Dedifferentiated amniotic fluid mesenchymal stem cell (primary cell): ENCODE measurements at regions not wholly inside any gene's neighbourhood (a gene's known extent, or its start where the extent isn't known, plus 50 kb on each side); places are given as distances from the start of the nearest gene placed in this dataset.
"Not testable (repeated sequence)": the region's sequence is repeated elsewhere in the genome, so short reads cannot be mapped to it uniquely, and the experiment has no call there.

Experiments used
- DNase-seq: peaks from one replicate; pipeline ENCODE4 v3.0.0-alpha.2; 2016; ENCODE audit errors: extremely low spot score

DNA sequence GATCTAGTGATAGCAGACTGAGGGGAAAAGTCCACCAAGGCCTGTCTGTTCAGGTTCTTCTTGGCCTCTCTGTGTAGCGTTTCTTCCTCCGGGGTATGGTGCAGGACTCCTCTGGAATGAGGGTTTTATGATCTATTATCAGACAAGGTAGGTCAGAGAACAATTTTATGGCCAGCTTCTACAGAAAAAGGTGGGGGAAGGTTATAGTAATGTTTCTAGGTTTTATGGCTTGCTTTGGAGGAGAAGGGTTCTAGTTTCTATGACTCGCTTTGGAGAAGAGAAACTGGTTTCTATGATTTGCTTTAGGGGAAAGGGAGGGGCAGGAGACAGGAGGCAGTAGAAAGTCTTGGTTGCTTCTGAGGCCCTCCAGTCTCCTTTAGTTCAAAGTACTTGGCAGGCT lies 144.8 kb upstream of the LAMA2 start:
- no peak for DNase-seq

DNA sequence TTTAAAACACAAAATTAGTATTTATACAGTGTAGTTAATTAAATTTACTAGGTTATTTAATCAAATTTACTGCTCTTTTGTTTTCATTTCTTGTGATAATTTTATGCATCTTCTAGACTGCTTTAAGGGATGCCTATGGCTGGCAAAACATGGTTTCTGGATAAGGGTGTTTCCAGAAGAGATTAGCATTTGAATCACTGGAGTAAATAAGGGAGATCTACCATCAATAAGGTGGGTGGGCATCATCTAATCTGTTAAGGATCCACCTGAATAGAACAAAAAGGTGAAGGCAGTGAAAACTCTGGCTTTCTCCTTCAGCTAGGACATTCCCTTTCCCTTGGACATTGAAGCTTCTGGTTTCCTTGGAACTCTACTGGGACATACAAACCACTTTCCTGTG lies 146.2 kb upstream of the LAMA2 start:
- no peak for DNase-seq

DNA sequence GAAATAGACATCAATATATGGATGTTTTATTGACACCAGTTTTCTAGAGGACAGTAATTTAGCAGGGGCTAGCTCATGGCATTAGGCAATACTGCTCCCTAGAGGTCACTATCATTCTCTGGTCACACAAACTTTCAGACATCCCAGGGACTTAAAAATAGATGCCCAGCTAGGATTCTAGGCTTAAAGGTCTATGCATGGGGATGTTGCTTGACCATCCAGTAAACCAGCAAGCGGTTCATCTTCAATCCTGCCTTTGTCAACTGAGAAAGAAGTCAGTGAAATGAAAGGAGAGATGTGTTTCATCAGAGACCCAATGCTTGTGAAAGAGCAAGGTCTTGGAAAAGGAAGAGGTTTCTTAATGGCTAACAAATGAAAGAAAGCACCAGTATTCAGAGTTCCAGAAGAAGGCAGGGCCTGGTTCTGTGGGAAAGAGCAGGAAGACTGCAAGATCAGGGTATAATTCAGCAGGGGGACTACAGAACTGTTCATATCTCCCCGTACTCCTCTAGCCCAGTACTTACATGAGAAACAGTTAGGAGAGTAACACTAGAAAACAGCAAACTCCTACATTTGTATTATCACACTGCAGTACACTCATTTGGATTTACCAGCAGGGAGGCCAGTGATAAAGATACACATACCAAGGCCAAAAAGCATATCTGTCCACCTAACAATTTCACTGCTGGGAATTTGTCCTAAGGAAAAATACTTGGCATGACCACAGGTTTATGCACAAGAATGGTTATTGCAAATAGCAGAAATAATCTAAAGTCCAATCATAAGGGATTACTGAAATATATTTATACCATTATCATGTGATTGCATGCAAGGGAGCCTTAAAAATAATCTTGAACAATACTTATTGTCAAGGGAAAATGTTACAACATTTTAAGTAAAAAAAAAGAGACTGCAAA lies 151.4 kb upstream of the LAMA2 start:
- peak; percentile 19 for DNase-seq

DNA sequence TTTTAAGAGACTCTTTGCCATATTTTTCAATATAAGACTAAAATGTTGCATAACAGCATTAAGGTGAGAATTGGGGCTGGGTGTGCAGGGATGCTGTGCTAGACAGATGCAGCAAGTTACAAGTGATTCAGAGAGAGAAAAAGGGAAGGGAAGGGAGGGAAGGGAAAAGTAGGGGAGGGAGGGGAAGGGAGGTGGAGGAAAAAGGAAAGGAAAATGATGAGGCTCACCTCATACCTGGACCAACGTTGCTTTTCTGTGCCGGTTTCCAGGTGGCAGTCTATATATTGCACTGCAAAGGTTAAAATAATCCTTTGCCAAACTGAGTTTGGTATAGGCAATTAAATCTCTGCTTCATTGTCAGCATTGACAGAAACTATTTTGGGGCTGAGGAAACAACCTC lies 155.4 kb upstream of the LAMA2 start:
- no peak for DNase-seq

DNA sequence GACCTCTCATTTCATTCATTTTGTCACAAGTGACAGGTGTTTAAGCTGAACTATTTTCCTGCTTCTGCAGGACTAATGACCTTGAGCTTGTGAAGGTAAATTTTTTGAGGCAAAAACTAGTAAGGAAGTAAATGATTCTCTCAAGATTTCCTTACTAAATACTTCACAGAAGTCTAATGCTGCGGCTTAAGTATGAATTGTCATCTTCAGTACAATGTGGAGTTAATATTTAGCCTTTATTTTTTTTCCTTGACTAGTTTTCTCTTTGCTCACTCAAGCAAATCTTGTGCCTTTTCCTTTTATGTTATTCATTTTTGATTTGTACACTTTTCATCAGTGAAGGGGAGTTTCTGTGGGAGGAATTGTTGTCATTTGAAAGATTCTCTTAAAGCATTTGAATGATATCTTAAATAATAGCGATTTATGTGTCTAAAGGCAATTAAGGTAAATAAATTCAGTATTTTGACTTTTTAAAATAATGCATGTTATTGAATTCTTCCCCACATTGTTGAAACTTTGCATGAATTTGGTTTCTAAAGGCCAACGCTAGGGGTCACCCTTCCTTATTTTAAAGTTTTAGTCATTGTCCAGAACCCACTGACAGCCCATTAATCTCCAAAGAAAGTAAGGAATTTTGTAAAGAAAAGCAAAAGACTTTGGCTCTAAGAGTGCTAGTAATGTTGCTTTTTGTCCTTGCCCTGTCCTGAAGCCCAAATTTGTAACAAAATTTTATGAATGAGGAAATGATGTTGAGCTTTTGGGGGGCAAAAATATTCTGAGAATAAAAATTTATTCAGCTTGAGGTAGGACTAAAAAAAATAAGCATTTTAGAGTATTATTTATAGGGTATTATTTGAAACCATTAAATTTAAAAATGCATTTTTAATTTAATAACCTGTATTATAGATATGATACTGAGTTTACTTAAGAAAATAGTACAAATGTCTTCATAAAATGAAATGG lies 157.4 kb upstream of the LAMA2 start:
- peak; percentile 47 for DNase-seq

DNA sequence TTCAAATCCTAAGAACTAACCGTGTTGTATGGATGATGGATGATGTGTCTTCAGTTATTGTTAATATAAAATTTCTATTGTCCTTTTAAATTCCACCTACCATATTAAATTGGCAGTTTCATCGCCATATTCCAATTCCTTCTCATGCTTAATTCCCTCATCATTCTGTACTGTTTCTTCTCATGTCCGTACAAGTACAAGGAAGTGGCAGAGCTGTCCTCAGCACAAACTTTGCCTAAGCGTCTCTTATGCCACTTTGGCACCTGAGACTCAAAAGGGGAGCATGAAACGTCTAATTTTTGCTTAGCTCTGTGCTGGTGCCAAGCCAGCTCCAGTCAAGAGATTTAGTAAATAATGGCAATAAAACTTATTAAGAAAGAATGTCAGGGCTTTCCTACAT lies 158.2 kb upstream of the LAMA2 start:
- no peak for DNase-seq

DNA sequence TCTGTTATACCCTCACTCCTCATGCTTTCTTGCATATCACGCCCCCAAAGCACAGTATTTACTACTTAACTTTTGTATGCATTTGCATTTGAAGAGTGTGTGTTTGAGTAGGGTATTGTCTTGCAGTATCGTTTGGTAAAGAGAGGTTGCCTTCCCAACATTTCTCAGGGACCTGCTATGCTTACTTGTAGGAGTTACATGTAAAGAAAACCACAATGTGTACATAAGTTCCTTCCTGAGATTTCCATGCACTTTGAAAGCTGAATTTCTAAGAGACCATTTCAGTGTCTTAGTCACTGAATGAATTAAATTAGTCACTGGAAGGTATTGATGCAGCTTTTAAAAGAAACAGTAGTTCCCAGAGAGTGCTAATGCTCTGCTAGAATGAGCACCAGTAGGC lies 159.3 kb upstream of the LAMA2 start:
- DNase-seq: no peak

DNA sequence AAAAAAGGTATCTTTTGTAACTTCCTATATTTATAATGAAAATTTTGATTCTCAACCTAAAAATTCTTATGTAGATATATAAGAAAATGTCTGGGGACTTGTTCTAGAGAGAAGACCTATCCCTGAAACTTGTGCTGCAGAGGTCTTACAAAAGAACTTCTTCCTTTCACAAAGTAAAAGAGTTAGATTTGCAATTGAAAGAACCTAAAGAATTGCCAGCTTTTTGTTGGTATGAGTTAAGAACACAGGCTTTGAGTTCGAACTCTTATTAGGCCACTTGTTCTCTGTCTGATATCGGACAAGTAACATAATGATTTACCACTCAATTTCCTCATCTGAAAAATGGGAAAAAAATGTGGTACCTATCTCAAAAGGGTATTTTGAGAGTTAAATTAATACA lies 162.0 kb upstream of the LAMA2 start:
- DNase-seq: no peak

DNA sequence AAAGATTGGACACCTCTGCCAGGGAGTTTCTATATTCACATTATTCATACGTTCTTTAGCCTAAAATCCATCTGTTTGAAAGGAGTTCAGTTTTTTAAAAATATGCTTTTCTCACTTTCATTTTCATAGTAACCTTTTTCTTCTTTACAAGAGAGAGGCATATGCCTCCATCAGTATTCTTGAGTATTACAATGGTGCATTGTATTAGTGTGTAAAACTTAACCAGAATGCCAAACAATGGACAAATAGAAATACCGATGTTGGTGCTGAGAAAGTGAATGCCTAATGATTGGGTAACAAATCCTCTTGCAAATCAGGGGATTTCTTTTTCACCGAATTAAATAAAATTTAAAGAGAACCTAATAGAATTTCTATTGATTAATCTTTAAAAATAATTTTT lies 163.2 kb upstream of the LAMA2 start:
- no peak for DNase-seq

DNA sequence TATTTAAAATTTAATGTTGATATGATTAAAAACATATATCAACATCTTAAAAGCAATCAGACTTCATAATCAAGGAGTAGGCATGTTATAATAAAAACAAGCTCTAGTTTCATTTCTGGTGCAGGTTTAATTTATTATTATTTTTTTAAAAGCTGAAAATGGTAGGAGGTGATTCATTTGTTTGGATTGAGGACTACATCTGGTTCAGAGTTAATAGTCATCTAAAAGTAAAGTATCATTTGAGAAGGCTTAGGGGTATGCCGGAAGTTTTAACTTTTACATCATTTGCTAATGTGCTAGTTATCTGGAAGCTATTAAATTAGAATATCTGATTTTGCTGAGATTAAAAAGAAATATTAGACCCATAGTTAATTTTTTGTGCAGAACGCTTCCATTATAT lies 169.5 kb upstream of the LAMA2 start:
- no peak for DNase-seq

DNA sequence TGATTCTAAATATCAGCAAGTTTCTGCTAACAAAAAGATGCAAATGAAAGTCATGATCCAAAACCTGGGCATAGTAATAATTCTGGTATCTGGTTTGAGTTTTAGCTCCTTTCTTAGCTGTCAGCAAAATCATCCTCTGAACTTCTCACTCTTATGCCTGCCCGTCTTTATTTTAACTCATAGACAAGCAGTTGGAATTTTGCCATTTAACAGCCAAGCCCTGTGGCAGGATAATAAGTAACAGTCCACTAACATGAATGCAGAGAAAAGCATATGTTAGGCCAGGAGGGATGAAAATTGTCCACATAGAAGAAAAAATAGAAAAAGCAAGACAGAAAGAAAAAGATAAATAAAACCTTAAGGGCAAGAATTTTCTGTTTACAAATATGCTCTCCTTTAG lies 170.0 kb upstream of the LAMA2 start:
- no peak for DNase-seq

DNA sequence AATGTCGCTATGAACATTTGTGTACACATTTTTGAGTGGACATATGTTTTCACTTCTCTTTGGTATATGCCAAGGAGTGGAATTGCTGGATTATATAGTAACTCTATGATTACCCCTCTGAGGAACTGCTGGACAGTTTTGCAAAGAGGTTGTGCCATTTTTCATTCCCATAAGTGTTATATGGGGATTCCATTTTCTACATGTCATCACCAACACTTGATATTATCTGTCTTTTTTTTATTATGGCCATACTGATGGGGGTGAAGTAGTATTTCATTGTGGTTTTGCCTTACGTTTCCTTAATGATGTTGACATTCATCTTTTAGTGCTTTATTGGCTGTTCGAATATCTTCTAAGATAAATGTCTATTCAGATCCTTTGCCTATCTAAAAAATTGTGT lies 171.8 kb upstream of the LAMA2 start:
- no peak for DNase-seq

DNA sequence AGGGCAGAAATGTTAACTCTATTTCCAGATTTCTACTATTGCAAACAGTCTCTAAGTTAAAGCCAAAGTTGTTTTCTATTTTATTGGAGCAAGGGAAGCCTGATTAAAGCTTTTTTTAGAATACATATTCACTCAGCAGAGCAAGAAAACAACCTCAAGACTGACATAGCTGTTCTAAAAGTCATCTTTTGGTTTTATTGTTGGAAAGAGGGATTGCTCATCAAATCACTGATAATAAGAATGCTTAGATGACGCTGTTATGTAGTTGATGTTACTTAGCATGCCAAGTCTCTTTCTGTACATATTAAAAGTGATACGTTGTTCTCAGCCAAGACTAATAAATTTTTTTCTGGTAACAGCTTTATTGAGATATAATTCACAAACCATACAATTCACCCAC lies 172.6 kb upstream of the LAMA2 start:
- peak; percentile 36 for DNase-seq

DNA sequence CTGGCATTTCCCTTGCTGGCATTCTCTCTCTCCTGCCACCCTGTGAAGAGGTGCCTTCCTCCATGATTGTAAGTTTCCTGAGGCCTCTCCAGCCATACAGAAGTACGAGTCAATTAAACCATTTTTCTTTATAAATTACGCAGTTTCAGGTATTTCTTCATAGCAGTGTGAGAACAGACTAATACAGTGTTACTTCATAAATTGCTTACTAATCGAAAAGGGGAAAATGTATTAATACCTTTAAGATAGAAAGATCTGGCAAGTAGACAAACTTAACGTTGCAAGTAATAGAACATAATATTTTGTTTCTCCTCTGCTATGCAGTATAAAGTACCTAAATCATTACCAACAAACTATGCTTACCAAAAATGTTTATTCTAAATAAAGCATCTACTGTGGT lies 178.3 kb upstream of the LAMA2 start:
- DNase-seq: no peak

DNA sequence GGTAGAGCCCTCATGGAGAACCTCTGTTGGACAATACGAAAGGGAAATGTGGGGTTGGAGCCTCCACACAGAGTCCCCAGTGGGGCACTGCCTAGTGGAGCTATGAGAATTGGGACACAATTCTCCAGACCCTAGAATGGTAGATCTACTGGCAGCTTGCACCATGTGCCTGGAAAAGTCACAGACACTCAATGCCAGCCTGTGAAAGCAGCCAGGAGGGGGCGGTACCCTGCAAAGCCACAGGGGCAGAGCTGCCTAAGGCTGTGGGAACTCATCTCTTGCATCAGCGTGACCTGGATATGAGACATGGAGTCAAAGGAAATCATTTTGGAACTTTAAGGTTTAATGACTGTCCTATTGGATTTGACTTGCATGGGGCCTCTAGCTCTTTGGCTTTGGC lies 179.1 kb upstream of the LAMA2 start:
- DNase-seq: not testable (repeated sequence)

DNA sequence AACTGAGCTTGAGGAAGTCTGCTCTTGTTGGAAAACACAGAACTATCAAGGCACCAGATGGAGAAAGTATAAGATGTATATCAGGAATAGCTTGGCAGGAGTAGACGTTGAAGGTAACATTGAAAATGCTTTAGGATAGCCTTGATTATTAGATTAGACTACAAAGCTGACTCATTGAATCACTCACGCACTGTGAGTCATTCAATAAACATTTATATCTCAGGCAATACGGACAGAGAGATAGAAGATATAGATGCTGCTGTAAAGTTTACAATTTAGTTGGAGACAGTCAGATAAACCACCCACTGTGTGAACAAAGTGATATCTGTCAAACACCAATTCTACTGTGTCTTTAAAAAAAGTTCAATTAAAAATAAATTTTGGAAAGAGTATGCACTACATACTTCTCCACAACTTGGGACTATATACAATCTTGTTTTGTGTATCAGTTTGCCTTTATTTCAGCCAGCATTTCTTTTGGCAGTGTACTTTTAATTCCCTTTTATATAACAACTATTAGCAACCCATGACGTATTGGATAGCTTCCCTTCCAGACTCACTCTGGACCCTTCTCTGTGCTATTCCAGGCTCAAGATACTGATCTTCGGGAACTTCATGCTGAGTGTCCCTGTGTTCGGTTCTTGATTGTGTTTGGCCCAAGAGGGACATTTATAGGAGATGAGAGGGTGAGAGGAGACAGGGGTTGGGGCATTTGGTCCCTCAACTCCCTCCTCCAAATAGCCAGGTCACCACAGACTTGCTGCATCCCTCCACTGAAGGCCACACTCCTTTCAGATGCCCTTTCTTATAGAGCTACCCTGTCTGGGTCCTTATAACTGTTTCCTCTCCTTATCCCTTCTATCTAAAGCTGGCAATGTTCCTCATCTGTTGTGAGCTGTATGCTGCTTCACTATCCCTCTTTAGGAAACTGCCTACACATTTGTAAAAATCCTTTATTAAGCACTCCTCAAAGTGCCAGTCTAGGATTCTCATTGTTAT lies 176.6 kb upstream of the PTPRK start:
- DNase-seq: no peak

DNA sequence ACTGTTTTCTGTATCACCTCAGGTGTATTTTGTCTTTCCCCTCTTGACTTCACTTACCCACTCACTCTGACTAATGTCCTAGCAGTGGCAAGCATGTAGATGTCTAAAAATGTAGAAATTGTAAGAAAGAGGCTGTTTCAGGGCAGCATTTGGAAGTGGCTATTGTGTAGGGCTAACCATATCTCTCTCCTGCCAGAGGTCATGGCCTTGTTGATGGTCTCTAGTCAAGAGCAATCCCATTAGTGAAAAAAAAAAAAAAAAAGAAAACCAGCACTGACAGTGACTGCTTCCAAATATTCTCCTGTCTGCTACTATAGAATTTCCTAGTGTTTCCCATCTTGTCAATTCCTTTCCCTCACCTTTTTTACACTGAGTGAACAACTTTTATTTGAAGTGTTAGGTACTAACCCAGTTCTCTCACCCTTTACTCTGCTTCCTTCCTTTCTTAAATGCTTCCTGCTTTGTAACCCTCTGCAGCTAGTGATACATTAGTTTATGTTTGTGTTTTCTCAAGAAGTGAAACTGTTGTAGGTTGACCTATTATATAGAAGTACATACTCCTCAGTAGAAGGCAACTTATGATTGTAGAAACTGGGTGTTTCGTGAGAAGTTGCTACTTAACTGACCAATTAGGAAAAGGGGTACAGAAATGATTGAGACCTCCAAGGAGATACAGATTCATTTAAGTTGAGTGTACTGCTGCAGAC lies 174.1 kb upstream of the PTPRK start:
- no peak for DNase-seq

DNA sequence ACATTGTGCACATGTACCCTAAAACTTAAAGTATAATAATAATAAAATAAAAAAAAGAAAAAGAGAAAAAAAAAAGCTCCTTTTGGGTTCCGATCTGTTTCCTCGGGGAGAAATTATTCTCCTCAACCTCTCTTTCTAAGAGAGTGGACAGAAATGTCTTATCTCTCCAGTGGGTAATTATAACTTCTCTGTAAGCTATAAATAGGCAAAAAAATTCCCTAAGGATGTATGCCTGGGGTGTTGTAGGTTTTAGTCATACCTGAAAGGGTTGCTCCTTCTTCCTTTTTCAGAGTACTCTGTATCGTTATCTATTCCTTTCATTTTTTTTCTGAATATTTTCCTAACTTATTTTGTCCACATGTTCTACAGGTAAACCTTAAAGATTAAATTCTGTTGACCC lies 169.7 kb upstream of the PTPRK start:
- no peak for DNase-seq

DNA sequence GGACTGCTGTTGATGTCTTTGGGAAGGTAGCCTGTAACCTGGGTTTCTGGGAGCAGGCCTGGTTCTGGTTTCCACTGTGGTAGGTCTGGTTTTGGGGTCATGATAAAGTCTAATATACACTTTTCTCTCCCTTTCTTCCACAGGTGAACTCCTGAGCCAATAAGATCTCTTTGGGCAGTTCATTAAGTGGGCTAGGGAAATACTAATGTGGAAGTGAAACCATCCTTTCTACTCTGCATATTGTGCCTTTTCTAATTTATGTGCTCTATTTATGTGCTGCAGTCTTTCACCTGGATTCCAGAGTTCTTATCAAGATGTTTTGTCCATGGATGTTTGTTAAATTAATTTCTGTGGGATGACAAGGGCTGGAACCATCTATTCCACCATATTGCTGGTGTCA lies 165.7 kb upstream of the PTPRK start:
- DNase-seq: no peak

DNA sequence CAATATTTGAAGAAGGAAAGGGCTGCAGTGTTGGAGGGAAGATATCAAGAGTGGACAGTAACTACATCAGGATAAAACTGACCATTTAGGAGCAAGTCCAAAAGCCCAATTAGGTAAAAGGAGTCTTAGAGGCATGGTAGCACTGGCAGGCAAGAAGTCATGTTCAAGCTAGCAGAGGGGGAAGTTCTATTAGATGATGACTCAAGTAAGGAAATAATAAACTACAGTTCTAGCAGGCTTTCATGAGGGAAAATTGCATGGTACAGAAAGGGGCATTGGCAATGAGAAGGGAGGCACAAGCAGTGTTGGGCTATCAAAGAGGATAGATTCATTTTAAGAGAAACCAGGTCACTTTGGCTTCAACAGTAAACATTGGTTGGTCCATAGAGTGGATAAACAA lies 156.1 kb upstream of the PTPRK start:
- DNase-seq: no peak

DNA sequence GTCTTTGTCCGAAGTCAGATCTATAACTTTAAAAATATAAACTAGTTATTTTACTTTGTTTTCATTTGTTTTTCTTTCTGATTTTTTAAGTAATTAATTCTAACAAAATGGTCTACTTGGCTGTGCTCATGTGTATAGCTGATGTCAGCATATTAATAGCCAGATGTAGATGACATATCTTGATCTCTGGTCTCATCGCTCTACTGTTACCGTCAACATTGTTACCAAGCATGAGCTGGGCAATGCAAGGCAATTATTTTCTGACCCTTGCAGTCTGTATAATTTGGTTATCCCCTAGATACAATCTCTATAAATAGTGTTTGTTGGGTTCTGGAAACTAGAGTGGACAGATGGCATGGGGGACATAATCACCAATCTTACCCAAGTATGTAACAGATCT lies 151.6 kb upstream of the PTPRK start:
- no peak for DNase-seq
